ENCODE measurements at regions not wholly inside any gene's neighbourhood (a gene's known extent, or its start where the extent isn't known, plus 50 kb on each side); places are given as distances from the start of the nearest gene placed in this dataset.

DNA sequence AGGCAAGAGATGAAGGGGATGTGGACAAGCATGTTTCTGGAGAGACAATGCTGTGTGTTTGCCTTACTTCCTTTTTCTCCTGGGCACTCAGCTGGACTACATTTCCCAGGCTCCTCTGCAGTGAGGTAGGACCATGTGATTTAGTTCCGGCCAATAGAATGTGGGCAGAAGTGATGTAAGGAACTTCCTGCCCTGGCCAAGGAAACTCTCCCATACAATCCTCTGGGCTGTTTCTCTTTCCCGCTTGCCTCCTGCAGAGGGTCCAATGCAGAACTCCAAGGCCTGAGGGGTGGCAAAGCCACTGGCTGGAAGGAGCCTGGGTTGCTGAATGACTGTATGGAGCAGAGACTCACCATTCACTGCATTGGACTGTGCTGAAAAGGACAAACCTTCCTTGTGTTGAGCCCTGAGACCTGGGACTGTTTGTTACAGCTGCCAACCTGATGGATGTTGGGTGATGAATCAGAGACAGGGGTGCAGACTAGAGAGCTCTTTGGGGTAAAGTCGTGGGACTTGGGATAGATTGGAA lies 82.7 kb upstream of the SLC6A6 start:
- no peak overlapping the region for H3K9ac ChIP-seq (ENCODE audit: insufficient read length)
- H3K4me3 ChIP-seq = no peak overlapping the region

DNA sequence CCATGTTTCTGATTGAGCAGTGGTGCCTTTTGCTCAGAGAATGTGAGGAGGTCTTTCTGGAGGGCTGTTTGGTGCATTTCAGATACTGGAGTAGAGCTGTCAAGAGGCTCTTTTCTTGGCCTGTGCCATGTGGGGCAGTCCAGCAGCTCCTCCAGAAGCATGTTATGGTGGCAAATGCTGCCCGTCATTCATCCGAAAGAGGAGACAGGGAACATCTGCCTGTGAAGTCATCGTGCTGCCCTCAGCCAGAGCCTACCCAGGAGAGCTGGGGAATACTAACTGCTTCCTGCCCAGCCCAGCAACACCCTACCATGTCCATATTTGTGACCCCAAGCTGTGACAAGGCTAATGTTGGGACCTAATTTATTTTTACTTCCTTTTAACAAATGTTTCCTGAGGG lies 82.2 kb upstream of the SLC6A6 start:
- Histone ChIP-seq H3K36me3 (ENCODE audit: insufficient read depth, low read length) (no peaks in the 10 kb centered on the region), H3K4me3 (no peak overlapping the region), H3K27ac (no peak overlapping the region), H3K9me3 (ENCODE audit: low read depth, low read length) (no peaks in the 10 kb centered on the region), H3K9ac (ENCODE audit: insufficient read length) (no peak overlapping the region)
- TF ChIP-seq EZH2 (IDR thresholded peaks at IDR 0.05) (no peak), POLR2AphosphoS5 (IDR thresholded peaks at IDR 0.05; ENCODE audit: borderline replicate concordance, low read depth, low read length) (no peak), FOXP2 (optimal IDR thresholded peaks at IDR 0.05; ENCODE audit: control extremely low read depth, extremely low read length, insufficient read depth) (no peak)
- no peak for DNase-seq (ENCODE audit: low read depth, low spot score)

More for the DNA sequence above, 82.7 kb upstream of the SLC6A6 start:
- Histone ChIP-seq H3K36me3 (ENCODE audit: insufficient read depth, low read length) (no peaks in the 10 kb centered on the region), H3K27ac (no peak overlapping the region), H3K9me3 (ENCODE audit: low read depth, low read length) (no peaks in the 10 kb centered on the region)
- DNase-seq (ENCODE audit: low read depth, low spot score) = no peak
- TF ChIP-seq FOXP2 (optimal IDR thresholded peaks at IDR 0.05; ENCODE audit: control extremely low read depth, extremely low read length, insufficient read depth) = no peak

- Histone ChIP-seq H3K9ac (ENCODE audit: insufficient read length) (no peak overlapping the region), H3K36me3 (ENCODE audit: insufficient read depth, low read length) (no peaks in the 10 kb centered on the region), H3K27ac (no peak overlapping the region), H3K9me3 (ENCODE audit: low read depth, low read length) (no peaks in the 10 kb centered on the region), H3K4me3 (no peak overlapping the region)
- DNase-seq (ENCODE audit: low read depth, low spot score) = no peak
- TF ChIP-seq POLR2AphosphoS5 (IDR thresholded peaks at IDR 0.05; ENCODE audit: borderline replicate concordance, low read depth, low read length) (no peak), FOXP2 (optimal IDR thresholded peaks at IDR 0.05; ENCODE audit: control extremely low read depth, extremely low read length, insufficient read depth) (no peak), EZH2 (IDR thresholded peaks at IDR 0.05) (no peak)
Observed at GRCh38 chr3:14322001-14322400, 80.4 kb upstream of the SLC6A6 start.

- no peak overlapping the region for H3K27ac ChIP-seq
- no peaks in the 10 kb centered on the region for H3K9me3 ChIP-seq (ENCODE audit: low read depth, low read length)
- no peaks in the 10 kb centered on the region for H3K36me3 ChIP-seq (ENCODE audit: insufficient read depth, low read length)
- no peak for TF ChIP-seq POLR2AphosphoS5 (IDR thresholded peaks at IDR 0.05; ENCODE audit: borderline replicate concordance, low read depth, low read length)
- TF ChIP-seq EZH2 (IDR thresholded peaks at IDR 0.05) = no peak
- TF ChIP-seq FOXP2 (optimal IDR thresholded peaks at IDR 0.05; ENCODE audit: control extremely low read depth, extremely low read length, insufficient read depth) = no peak
- no peak overlapping the region for H3K4me3 ChIP-seq
- DNase-seq (ENCODE audit: low read depth, low spot score) = no peak
- no peak overlapping the region for H3K9ac ChIP-seq (ENCODE audit: insufficient read length)
Observed at GRCh38 chr3:14322667-14323295, 79.6 kb upstream of the SLC6A6 start.

DNA sequence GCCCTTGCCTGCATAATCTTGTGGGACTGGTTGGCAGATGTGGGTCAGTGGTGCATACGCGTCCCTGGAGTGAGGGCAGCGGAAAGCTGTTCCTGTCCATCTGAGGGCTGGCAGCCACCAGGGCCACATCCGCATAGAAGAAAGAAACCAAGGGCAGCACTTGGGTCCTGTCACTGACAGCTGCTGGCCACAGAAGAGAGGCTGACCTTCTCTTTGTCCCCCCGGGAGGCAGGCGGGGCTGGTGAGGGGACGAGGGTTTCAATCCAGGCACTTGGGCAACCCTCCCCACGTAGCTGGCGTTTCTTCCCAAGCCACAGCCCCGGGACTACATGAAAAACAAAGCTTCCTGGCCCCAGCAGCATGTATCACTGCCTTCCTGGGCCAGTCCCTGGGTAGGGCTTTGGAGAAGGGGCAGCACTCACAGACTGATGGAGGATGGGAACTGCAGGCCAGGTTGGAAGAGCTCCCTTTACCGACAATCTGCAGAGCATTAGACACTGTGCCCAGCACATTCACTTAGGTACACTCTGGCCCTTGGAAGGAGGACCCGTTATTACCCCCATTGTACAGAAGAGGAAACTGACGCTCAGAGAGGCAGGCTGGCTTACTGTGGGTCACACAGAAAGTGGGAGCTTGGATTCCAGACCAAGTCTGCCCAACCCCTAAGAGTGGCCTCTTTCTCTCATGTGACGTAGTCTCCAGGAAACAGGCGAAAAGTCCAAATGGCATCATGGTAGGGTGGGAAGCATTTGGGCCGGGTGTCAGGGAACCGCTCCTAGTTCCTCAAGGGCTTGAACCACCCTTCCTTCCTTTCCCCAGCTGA lies 78.8 kb upstream of the SLC6A6 start:
- Histone ChIP-seq H3K9me3 (ENCODE audit: low read depth, low read length) (no peaks in the 10 kb centered on the region), H3K9ac (ENCODE audit: insufficient read length) (no peak overlapping the region), H3K4me3 (no peak overlapping the region), H3K36me3 (ENCODE audit: insufficient read depth, low read length) (no peaks in the 10 kb centered on the region), H3K27ac (no peak overlapping the region)
- no peak for TF ChIP-seq EZH2 (IDR thresholded peaks at IDR 0.05)
- TF ChIP-seq FOXP2 (optimal IDR thresholded peaks at IDR 0.05; ENCODE audit: control extremely low read depth, extremely low read length, insufficient read depth) = no peak
- no peak for TF ChIP-seq POLR2AphosphoS5 (IDR thresholded peaks at IDR 0.05; ENCODE audit: borderline replicate concordance, low read depth, low read length)
- DNase-seq (ENCODE audit: low read depth, low spot score) = no peak

- no peaks in the 10 kb centered on the region for H3K36me3 ChIP-seq (ENCODE audit: insufficient read depth, low read length)
- H3K9me3 ChIP-seq (ENCODE audit: low read depth, low read length) = no peaks in the 10 kb centered on the region
- H3K9ac ChIP-seq (ENCODE audit: insufficient read length) = no peak overlapping the region
- no peak overlapping the region for H3K4me3 ChIP-seq
- DNase-seq (ENCODE audit: low read depth, low spot score) = no peak
- TF ChIP-seq EZH2 (IDR thresholded peaks at IDR 0.05) = no peak
- no peak for TF ChIP-seq FOXP2 (optimal IDR thresholded peaks at IDR 0.05; ENCODE audit: control extremely low read depth, extremely low read length, insufficient read depth)
- no peak for TF ChIP-seq POLR2AphosphoS5 (IDR thresholded peaks at IDR 0.05; ENCODE audit: borderline replicate concordance, low read depth, low read length)
- no peak overlapping the region for H3K27ac ChIP-seq
Observed at GRCh38 chr3:14324224-14324944, 78.0 kb upstream of the SLC6A6 start.

DNA sequence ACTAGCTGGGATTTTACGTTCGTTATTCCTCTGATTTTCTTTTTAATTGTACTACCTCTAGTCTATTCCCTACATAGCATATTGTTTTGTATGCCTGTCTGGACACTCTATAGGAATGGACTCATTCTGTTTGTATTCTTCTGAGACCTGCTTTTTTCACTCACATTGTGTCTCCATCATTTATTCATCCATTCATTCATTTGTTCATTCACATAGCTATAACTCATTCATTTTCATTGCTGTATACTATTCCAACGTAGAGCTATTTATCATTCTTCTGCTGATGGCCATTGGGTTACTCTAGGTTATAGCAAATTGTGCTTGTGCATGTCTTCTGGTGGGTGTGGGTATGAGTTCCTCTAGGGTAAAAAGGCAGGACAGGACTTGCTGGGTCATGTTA lies 74.0 kb upstream of the SLC6A6 start:
- no peak for DNase-seq (ENCODE audit: low read depth, low spot score)
- H3K36me3 ChIP-seq (ENCODE audit: insufficient read depth, low read length) = no peaks in the 10 kb centered on the region
- H3K9me3 ChIP-seq (ENCODE audit: low read depth, low read length) = no peaks in the 10 kb centered on the region
- no peak overlapping the region for H3K9ac ChIP-seq (ENCODE audit: insufficient read length)
- TF ChIP-seq FOXP2 (optimal IDR thresholded peaks at IDR 0.05; ENCODE audit: control extremely low read depth, extremely low read length, insufficient read depth) (no peak), POLR2AphosphoS5 (IDR thresholded peaks at IDR 0.05; ENCODE audit: borderline replicate concordance, low read depth, low read length) (no peak), EZH2 (IDR thresholded peaks at IDR 0.05) (no peak)
- H3K4me3 ChIP-seq = no peak overlapping the region
- H3K27ac ChIP-seq = no peak overlapping the region

Measured in SK-N-MC (cell line).